ENCODE measurements at regions not wholly inside any gene's neighbourhood (a gene's known extent, or its start where the extent isn't known, plus 50 kb on each side); places are given as distances from the start of the nearest gene placed in this dataset.

DNA sequence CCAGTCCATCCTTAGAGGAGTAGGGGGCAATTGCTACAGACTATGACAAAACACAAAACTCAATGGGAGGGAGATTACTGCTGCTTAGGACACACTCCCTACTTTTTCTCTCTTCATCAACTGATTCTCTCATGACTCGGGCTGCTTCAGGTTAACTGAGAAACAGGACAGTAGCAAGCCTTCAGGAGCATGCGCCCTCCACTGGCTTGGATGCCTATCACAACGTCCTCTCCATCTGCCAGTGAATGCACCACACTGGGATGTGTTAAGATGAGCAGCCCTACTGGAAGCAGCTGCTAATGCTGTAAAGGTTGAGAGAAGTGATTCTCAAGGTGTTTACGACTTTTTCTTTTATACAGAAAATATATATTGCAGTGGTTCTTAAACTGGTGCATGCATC is 542.3 kb downstream of the EDEM1 start:
- H3K36me3 Mint-ChIP-seq (ENCODE audit: low read depth, unreplicated experiment), result no peaks in the 10 kb centered on the region
- DNase-seq (ENCODE audit: low spot score), result no peak
- peaks cover 1% of the 10 kb centered on the region for H3K27me3 Mint-ChIP-seq (ENCODE audit: unreplicated experiment)
- no peak overlapping the region for H3K4me3 Mint-ChIP-seq (ENCODE audit: unreplicated experiment)
- no peaks in the 10 kb centered on the region for H3K4me1 Mint-ChIP-seq (ENCODE audit: unreplicated experiment)
- no peak overlapping the region for H3K27ac Mint-ChIP-seq (ENCODE audit: unreplicated experiment)
- H3K9me3 Mint-ChIP-seq (ENCODE audit: unreplicated experiment), result peaks cover 3% of the 10 kb centered on the region
- TF ChIP-seq, protein P1, sequence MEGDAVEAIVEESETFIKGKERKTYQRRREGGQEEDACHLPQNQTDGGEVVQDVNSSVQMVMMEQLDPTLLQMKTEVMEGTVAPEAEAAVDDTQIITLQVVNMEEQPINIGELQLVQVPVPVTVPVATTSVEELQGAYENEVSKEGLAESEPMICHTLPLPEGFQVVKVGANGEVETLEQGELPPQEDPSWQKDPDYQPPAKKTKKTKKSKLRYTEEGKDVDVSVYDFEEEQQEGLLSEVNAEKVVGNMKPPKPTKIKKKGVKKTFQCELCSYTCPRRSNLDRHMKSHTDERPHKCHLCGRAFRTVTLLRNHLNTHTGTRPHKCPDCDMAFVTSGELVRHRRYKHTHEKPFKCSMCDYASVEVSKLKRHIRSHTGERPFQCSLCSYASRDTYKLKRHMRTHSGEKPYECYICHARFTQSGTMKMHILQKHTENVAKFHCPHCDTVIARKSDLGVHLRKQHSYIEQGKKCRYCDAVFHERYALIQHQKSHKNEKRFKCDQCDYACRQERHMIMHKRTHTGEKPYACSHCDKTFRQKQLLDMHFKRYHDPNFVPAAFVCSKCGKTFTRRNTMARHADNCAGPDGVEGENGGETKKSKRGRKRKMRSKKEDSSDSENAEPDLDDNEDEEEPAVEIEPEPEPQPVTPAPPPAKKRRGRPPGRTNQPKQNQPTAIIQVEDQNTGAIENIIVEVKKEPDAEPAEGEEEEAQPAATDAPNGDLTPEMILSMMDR (IDR thresholded peaks at IDR 0.05; ENCODE audit: unreplicated experiment), result no peak

DNA sequence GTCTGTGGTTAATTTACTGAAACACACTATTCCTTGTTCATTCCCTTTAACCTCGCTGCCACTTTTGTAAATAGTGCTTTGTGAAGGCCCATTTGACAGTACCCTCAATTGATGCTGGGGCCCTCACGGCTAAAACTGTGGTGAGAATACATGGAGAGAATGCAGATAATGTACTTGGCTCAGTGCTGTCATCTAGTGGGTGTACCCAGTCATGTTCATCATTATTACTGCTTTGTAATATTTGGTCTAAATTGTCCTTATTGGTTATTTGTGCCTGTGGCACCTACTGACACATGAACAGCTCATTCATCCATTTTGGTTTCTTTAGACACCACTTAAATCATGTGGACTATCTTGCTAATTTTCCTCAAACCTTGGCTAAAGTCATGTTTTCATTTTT is 543.6 kb downstream of the EDEM1 start:
- Mint-ChIP-seq H3K27me3 (ENCODE audit: unreplicated experiment) (peaks cover 1% of the 10 kb centered on the region), H3K36me3 (ENCODE audit: low read depth, unreplicated experiment) (no peaks in the 10 kb centered on the region), H3K9me3 (ENCODE audit: unreplicated experiment) (peaks cover 3% of the 10 kb centered on the region), H3K27ac (ENCODE audit: unreplicated experiment) (no peak overlapping the region), H3K4me3 (ENCODE audit: unreplicated experiment) (no peak overlapping the region), H3K4me1 (ENCODE audit: unreplicated experiment) (no peaks in the 10 kb centered on the region)
- TF ChIP-seq, protein P1 (IDR thresholded peaks at IDR 0.05; ENCODE audit: unreplicated experiment), result no peak
- DNase-seq (ENCODE audit: low spot score), result no peak

DNA sequence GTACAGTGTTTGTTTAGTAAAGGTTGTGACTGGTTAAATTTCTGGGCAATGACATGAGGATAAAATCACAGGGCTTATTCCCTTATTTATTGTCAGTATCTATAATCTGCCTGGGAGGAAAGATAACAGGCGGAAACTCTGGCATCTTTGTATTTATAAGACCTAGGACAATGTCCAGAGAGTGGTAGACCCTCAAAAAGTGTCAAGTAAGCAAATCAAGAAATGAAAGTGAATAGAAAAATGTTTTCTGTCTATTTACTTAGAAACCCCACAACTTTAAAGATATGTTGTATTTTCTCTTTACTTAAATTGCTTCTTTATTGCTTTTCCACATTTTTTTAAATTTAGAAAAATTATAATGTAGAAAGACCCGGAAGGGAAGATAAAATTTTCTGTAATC is 544.6 kb downstream of the EDEM1 start:
- Mint-ChIP-seq H3K4me1 (ENCODE audit: unreplicated experiment) (no peaks in the 10 kb centered on the region), H3K4me3 (ENCODE audit: unreplicated experiment) (no peak overlapping the region), H3K27me3 (ENCODE audit: unreplicated experiment) (no peaks in the 10 kb centered on the region), H3K9me3 (ENCODE audit: unreplicated experiment) (peaks cover 3% of the 10 kb centered on the region), H3K36me3 (ENCODE audit: low read depth, unreplicated experiment) (no peaks in the 10 kb centered on the region), H3K27ac (ENCODE audit: unreplicated experiment) (no peak overlapping the region)
- DNase-seq (ENCODE audit: low spot score), result no peak
- TF ChIP-seq, protein P1 (IDR thresholded peaks at IDR 0.05; ENCODE audit: unreplicated experiment), result no peak

DNA sequence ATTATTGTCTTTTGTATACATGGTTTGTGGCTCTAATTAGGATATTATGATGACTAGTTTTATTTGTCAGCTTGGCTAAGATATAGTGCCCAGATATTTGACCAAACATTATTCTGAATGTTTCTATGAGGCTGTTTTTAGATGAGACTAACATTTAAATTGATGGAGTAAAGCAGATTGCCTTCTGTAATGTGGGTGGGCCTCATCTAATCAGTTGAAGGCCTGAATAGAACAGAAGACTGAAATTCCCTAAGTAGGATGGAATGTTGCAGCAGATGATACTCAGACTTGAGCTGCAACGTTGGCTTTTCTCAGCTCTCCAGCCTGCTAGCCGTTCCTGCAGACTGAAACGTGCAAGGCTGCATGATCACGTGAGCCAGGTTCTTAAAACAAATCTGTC is 546.5 kb downstream of the EDEM1 start:
- Mint-ChIP-seq H3K27me3 (ENCODE audit: unreplicated experiment) (no peaks in the 10 kb centered on the region), H3K9me3 (ENCODE audit: unreplicated experiment) (peaks cover 3% of the 10 kb centered on the region), H3K27ac (ENCODE audit: unreplicated experiment) (no peak overlapping the region), H3K36me3 (ENCODE audit: low read depth, unreplicated experiment) (no peaks in the 10 kb centered on the region), H3K4me3 (ENCODE audit: unreplicated experiment) (no peak overlapping the region), H3K4me1 (ENCODE audit: unreplicated experiment) (no peaks in the 10 kb centered on the region)
- TF ChIP-seq, protein P1 (IDR thresholded peaks at IDR 0.05; ENCODE audit: unreplicated experiment), result no peak
- DNase-seq (ENCODE audit: low spot score), result no peak

DNA sequence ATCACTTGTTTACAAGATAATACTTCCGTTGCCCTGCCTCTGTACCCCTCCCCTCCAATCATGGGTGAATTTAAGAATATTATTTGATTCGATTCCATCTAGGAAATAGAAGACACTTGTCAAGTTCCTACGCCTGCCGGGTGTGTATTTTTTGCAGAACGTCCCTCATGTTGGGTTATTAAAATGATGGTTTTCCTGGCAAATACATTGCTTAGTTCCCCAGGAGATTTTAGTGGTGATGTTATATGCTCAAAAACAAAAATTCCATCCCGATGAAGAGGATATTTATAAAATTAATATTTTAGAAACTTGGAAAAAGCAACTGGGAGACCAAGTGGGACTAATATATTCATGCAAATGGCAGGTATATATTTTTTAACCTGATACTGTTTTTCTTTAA is 548.4 kb downstream of the EDEM1 start:
- H3K27me3 Mint-ChIP-seq (ENCODE audit: unreplicated experiment), result no peaks in the 10 kb centered on the region
- no peaks in the 10 kb centered on the region for H3K36me3 Mint-ChIP-seq (ENCODE audit: low read depth, unreplicated experiment)
- TF ChIP-seq, protein P1 (IDR thresholded peaks at IDR 0.05; ENCODE audit: unreplicated experiment), result no peak
- no peak for DNase-seq (ENCODE audit: low spot score)
- peaks cover 10% of the 10 kb centered on the region for H3K9me3 Mint-ChIP-seq (ENCODE audit: unreplicated experiment)
- H3K4me1 Mint-ChIP-seq (ENCODE audit: unreplicated experiment), result no peaks in the 10 kb centered on the region
- H3K27ac Mint-ChIP-seq (ENCODE audit: unreplicated experiment), result no peak overlapping the region
- no peak overlapping the region for H3K4me3 Mint-ChIP-seq (ENCODE audit: unreplicated experiment)
